ENCODE measurements at regions not wholly inside any gene's neighbourhood (a gene's known extent, or its start where the extent isn't known, plus 50 kb on each side); places are given as distances from the start of the nearest gene placed in this dataset.
A peak's percentile ranks its signal among the peaks of the same experiment; 100 is the strongest.

- H3K4me3 ChIP-seq (ENCODE audit: low read depth, low read length), result no peak overlapping the region
- ChIA-PET CTCF (no interaction called here), POLR2A (no interaction called here)
- H3K9me3 ChIP-seq (ENCODE audit: control insufficient read depth, insufficient read depth, low read length), result no peaks in the 10 kb centered on the region
- no peak for DNase-seq (ENCODE audit: low read depth, low spot score)
- no peak overlapping the region for H3K27ac ChIP-seq (ENCODE audit: low read depth, low read length)
- no peaks in the 10 kb centered on the region for H3K27me3 ChIP-seq (ENCODE audit: control insufficient read depth, insufficient read depth, low read length)
- TF ChIP-seq CTCF (IDR thresholded peaks at IDR 0.05; ENCODE audit: low read depth, low read length), result no peak
Observed at GRCh38 chr11:19598456-19598855, 114.2 kb upstream of the NAV2 start.

DNA sequence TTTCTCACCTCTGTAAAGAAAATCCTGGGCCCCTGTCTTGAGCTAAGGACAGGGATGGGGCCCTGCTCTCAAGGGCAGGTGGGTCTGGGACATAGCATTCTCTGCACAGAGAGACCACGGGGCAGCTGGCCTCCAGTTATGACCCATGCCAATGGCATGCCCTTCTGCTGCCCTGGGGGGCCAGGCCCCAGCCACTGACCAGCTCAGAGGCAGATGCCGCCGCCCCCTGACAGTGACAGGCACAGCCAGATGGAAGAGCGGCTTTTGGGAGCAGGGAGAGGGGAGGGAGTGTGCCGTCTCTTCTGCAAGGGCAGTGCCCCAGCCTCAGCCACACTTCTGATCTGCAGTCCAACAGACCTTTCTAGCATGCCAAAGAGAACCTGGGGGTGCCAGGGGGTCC, 114.8 kb upstream of the NAV2 start:
- H3K27me3 ChIP-seq (ENCODE audit: control insufficient read depth, insufficient read depth, low read length), result no peaks in the 10 kb centered on the region
- no peak for TF ChIP-seq CTCF (IDR thresholded peaks at IDR 0.05; ENCODE audit: low read depth, low read length)
- no peak overlapping the region for H3K4me3 ChIP-seq (ENCODE audit: low read depth, low read length)
- CTCF ChIA-PET, result no interaction called here
- H3K9me3 ChIP-seq (ENCODE audit: control insufficient read depth, insufficient read depth, low read length), result no peaks in the 10 kb centered on the region
- POLR2A ChIA-PET, result no interaction called here
- no peak overlapping the region for H3K27ac ChIP-seq (ENCODE audit: low read depth, low read length)
- DNase-seq (ENCODE audit: low read depth, low spot score), result no peak

GRCh38 chr11:19597206-19597605, 115.4 kb upstream of the NAV2 start:
- CTCF ChIA-PET, result no interaction called here
- no peaks in the 10 kb centered on the region for H3K27me3 ChIP-seq (ENCODE audit: control insufficient read depth, insufficient read depth, low read length)
- no peak overlapping the region for H3K27ac ChIP-seq (ENCODE audit: low read depth, low read length)
- H3K9me3 ChIP-seq (ENCODE audit: control insufficient read depth, insufficient read depth, low read length), result no peaks in the 10 kb centered on the region
- no peak overlapping the region for H3K4me3 ChIP-seq (ENCODE audit: low read depth, low read length)
- no peak for DNase-seq (ENCODE audit: low read depth, low spot score)
- POLR2A ChIA-PET, result interaction anchor here (1.5 to 2.3 kb wide), 2 partner anchors 115 to 117 kb away, joined by 5 to 14 read pairs; no protein-coding TSS in a partner anchor
- no peak for TF ChIP-seq CTCF (IDR thresholded peaks at IDR 0.05; ENCODE audit: low read depth, low read length)

- ChIA-PET CTCF (interaction anchor here (0.6 to 1.2 kb wide), 4 partner anchors 31 to 307 kb away, joined by 3 to 4 read pairs (median 4); no protein-coding TSS in a partner anchor), POLR2A (interaction anchor here (1.0 to 2.3 kb wide), 4 partner anchors 12 to 118 kb away, joined by 3 to 14 read pairs (median 4); no protein-coding TSS in a partner anchor)
- Histone ChIP-seq H3K27ac (ENCODE audit: low read depth, low read length) (peak overlapping the region; percentile 96), H3K27me3 (ENCODE audit: control insufficient read depth, insufficient read depth, low read length) (no peaks in the 10 kb centered on the region), H3K9me3 (ENCODE audit: control insufficient read depth, insufficient read depth, low read length) (no peaks in the 10 kb centered on the region), H3K4me3 (ENCODE audit: low read depth, low read length) (no peak overlapping the region)
- no peak for TF ChIP-seq CTCF (IDR thresholded peaks at IDR 0.05; ENCODE audit: low read depth, low read length)
- DNase-seq (ENCODE audit: low read depth, low spot score), result peak; percentile 55
Observed at GRCh38 chr11:19595840-19596751, 116.5 kb upstream of the NAV2 start.

GRCh38 chr11:19595499-19595839, 117.2 kb upstream of the NAV2 start:
- ChIA-PET CTCF (no interaction called here), POLR2A (interaction anchor here (1.0 to 2.3 kb wide), 3 partner anchors 13 to 119 kb away, joined by 3 to 14 read pairs (median 3); no protein-coding TSS in a partner anchor)
- H3K27me3 ChIP-seq (ENCODE audit: control insufficient read depth, insufficient read depth, low read length), result no peaks in the 10 kb centered on the region
- no peaks in the 10 kb centered on the region for H3K9me3 ChIP-seq (ENCODE audit: control insufficient read depth, insufficient read depth, low read length)
- peak overlapping the region; percentile 72 for H3K27ac ChIP-seq (ENCODE audit: low read depth, low read length)
- no peak overlapping the region for H3K4me3 ChIP-seq (ENCODE audit: low read depth, low read length)
- no peak for TF ChIP-seq CTCF (IDR thresholded peaks at IDR 0.05; ENCODE audit: low read depth, low read length)
- DNase-seq (ENCODE audit: low read depth, low spot score), result no peak
